Liver (tissue), 8 donors: ENCODE measurements at regions not wholly inside any gene's neighbourhood (a gene's known extent, or its start where the extent isn't known, plus 50 kb on each side); places are given as distances from the start of the nearest gene placed in this dataset.
A peak's percentile ranks its signal among the peaks of the same experiment; 100 is the strongest.

Experiments
- DNase-seq: peaks from one replicate; pipeline ENCODE4 v3.0.0-alpha.2; 2017; ENCODE audit warnings: low spot score
- H3K27ac ChIP-seq, 2 donors: one replicate each; pipeline ENCODE4 v1.7.0; 2013; ENCODE audit warnings: inconsistent platforms in 2 of 2, low read length in 2 of 2, control low read depth in 1 of 2, low read depth in 1 of 2, mild to moderate bottlenecking in 1 of 2
- H3K27me3 ChIP-seq, 4 donors: one replicate each; pipeline versions ENCODE4 v1.6.1 to v1.7.0; 2013; ENCODE audit warnings: low read length in 3 of 4, inconsistent platforms in 1 of 4, mild to moderate bottlenecking in 1 of 4, moderate library complexity in 1 of 4; ENCODE audit not compliant: control insufficient read depth in 4 of 4, insufficient read depth in 4 of 4
- H3K36me3 ChIP-seq, 4 donors: one replicate each; pipeline versions ENCODE4 v1.6.1 to v1.7.0; 2013; ENCODE audit warnings: low read length in 3 of 4, mild to moderate bottlenecking in 3 of 4, low read depth in 1 of 4, moderate library complexity in 1 of 4; ENCODE audit not compliant: control insufficient read depth in 4 of 4, insufficient read depth in 3 of 4
- H3K4me1 ChIP-seq, 4 donors: one replicate each; pipeline versions ENCODE4 v1.6.1 to v1.7.0; 2013; ENCODE audit warnings: low read length in 3 of 4, mild to moderate bottlenecking in 3 of 4, moderate library complexity in 1 of 4; ENCODE audit not compliant: control insufficient read depth in 4 of 4, insufficient read depth in 4 of 4
- H3K4me3 ChIP-seq, 3 donors: one replicate each; pipeline versions ENCODE4 v1.6.1 to v1.7.0; 2013; ENCODE audit warnings: low read length in 3 of 3, control low read depth in 1 of 3, low read depth in 1 of 3, mild to moderate bottlenecking in 1 of 3
- H3K9ac ChIP-seq, 2 donors: one replicate each; pipeline ENCODE4 v1.7.0; 2013; ENCODE audit warnings: low read length in 2 of 2, mild to moderate bottlenecking in 2 of 2, moderate library complexity in 2 of 2, control low read depth in 1 of 2, low read depth in 1 of 2
- H3K9me3 ChIP-seq, 4 donors: one replicate each; pipeline versions ENCODE4 v1.6.1 to v1.7.0; 2013; ENCODE audit warnings: low read length in 3 of 4; ENCODE audit not compliant: control insufficient read depth in 4 of 4
- FOXA2 ChIP-seq: IDR thresholded peaks from 2 replicates; pipeline ENCODE4 v1.6.1; 2016; ENCODE audit warnings: antibody characterized with exemption
- GABPA ChIP-seq, 2 donors: IDR thresholded peaks in 1 of 2; conservative IDR thresholded peaks in 1 of 2; 2 replicates each; pipeline ENCODE4 v1.6.1; 2016; ENCODE audit warnings: antibody characterized with exemption in 2 of 2, mild to moderate bottlenecking in 1 of 2, moderate library complexity in 1 of 2
- HNF4A ChIP-seq, 2 donors: conservative IDR thresholded peaks; 2 replicates each; pipeline ENCODE4 v1.6.1; 2016; ENCODE audit warnings: antibody characterized with exemption in 2 of 2, mild to moderate bottlenecking in 2 of 2
- HNF4G ChIP-seq: IDR thresholded peaks from 2 replicates; pipeline ENCODE4 v1.6.1; 2016; ENCODE audit warnings: antibody characterized with exemption
- JUND ChIP-seq, 2 donors: IDR thresholded peaks; 2 replicates each; pipeline ENCODE4 v1.6.1; 2016; ENCODE audit warnings: antibody characterized with exemption in 2 of 2
- MAX ChIP-seq: IDR thresholded peaks from 2 replicates; pipeline ENCODE4 v1.6.1; 2016; ENCODE audit warnings: antibody characterized with exemption
- RAD21 ChIP-seq, 2 donors: IDR thresholded peaks; 2 replicates each; pipeline ENCODE4 v1.6.1; 2016; ENCODE audit warnings: antibody characterized with exemption in 2 of 2, mild to moderate bottlenecking in 2 of 2
- RXRA ChIP-seq, 2 donors: IDR thresholded peaks; 2 replicates each; pipeline ENCODE4 v1.6.1; 2017 to 2018; ENCODE audit warnings: antibody characterized with exemption in 2 of 2, mild to moderate bottlenecking in 1 of 2
- SP1 ChIP-seq: IDR thresholded peaks from 2 replicates; pipeline ENCODE4 v1.6.1; 2018; ENCODE audit warnings: antibody characterized with exemption, mild to moderate bottlenecking
- TAF1 ChIP-seq: conservative IDR thresholded peaks from 2 replicates; pipeline ENCODE4 v1.6.1; 2016; ENCODE audit warnings: antibody characterized with exemption, mild to moderate bottlenecking
- YY1 ChIP-seq: IDR thresholded peaks from 2 replicates; pipeline ENCODE4 v1.6.1; 2016; ENCODE audit warnings: antibody characterized with exemption, mild to moderate bottlenecking
- ZBTB33 ChIP-seq: IDR thresholded peaks from 2 replicates; pipeline ENCODE4 v1.6.1; 2016; ENCODE audit warnings: antibody characterized with exemption
- WGBS: extraction: QIAGEN DNeasy Blood & Tissue Kit; methylation state at CpG from one replicate; pipeline ENCODE4 v1.1.7; 2013; 5-methylcytosine and 5-hydroxymethylcytosine counted together
- TF ChIP-seq, protein P1 (sequence below): fragments of 150-350 bp; IDR thresholded peaks from 2 replicates; pipeline ENCODE4 v1.5.1; 2017; ENCODE audit warnings: improper control_type of control experiment, low read depth, low read length; ENCODE audit not compliant: missing input control
- TF ChIP-seq, protein P2 (sequence below): IDR thresholded peaks from 2 replicates; pipeline ENCODE4 v1.6.1; 2016; ENCODE audit warnings: antibody characterized with exemption
- donor health status: healthy.
- donor health status: healthy.
- donor health status: healthy.
- donor health status: healthy.
- donor health status: healthy.

GRCh38 chrY:16124630-16125317 is 1600.4 kb downstream of the NLGN4Y start:
- 83% methylated on average over 3 of the region's 3 CpGs for WGBS
- H3K36me3 ChIP-seq = no peaks in the 10 kb centered on the region
- H3K4me1 ChIP-seq = no peaks in the 10 kb centered on the region
- no peaks in the 10 kb centered on the region for H3K27me3 ChIP-seq
- H3K27ac ChIP-seq = no peak overlapping the region
- H3K9me3 ChIP-seq = no peaks in the 10 kb centered on the region
- TF ChIP-seq FOXA2 (no peak), RAD21 (IDR thresholded peaks at IDR 0.05) (peak in 1 of 2 donors; percentile 22), GABPA (IDR thresholded peaks at IDR 0.05 in 1 of 2, conservative IDR thresholded peaks at IDR 0.05 in 1 of 2) (no peak), HNF4A (conservative IDR thresholded peaks at IDR 0.05) (peak in 1 of 2 donors; percentile 38), RXRA (IDR thresholded peaks at IDR 0.05) (peak in 1 of 2 donors; percentile 64), TAF1 (no peak)
- no peak overlapping the region for H3K4me3 ChIP-seq
- H3K9ac ChIP-seq = no peak overlapping the region
- DNase-seq = no peak

GRCh38 chrY:16136581-16137298 is 1612.4 kb downstream of the NLGN4Y start:
- 85% methylated on average over 7 of the region's 7 CpGs for WGBS

GRCh38 chrY:16157801-16158200 is 1633.5 kb downstream of the NLGN4Y start:
- no peak for DNase-seq
- Histone ChIP-seq H3K27ac (no peak overlapping the region), H3K9me3 (no peaks in the 10 kb centered on the region), H3K4me1 (no peaks in the 10 kb centered on the region), H3K4me3 (no peak overlapping the region), H3K36me3 (no peaks in the 10 kb centered on the region), H3K9ac (no peak overlapping the region), H3K27me3 (no peaks in the 10 kb centered on the region)
- WGBS = 91% methylated on average over 5 of the region's 5 CpGs
- TF ChIP-seq FOXA2 = no peak
- TF ChIP-seq, protein P1, sequence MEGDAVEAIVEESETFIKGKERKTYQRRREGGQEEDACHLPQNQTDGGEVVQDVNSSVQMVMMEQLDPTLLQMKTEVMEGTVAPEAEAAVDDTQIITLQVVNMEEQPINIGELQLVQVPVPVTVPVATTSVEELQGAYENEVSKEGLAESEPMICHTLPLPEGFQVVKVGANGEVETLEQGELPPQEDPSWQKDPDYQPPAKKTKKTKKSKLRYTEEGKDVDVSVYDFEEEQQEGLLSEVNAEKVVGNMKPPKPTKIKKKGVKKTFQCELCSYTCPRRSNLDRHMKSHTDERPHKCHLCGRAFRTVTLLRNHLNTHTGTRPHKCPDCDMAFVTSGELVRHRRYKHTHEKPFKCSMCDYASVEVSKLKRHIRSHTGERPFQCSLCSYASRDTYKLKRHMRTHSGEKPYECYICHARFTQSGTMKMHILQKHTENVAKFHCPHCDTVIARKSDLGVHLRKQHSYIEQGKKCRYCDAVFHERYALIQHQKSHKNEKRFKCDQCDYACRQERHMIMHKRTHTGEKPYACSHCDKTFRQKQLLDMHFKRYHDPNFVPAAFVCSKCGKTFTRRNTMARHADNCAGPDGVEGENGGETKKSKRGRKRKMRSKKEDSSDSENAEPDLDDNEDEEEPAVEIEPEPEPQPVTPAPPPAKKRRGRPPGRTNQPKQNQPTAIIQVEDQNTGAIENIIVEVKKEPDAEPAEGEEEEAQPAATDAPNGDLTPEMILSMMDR = no peak
- no peak for TF ChIP-seq HNF4G
- no peak for TF ChIP-seq RXRA (IDR thresholded peaks at IDR 0.05)
- no peak for TF ChIP-seq ZBTB33
- no peak for TF ChIP-seq MAX
- no peak for TF ChIP-seq SP1
- no peak for TF ChIP-seq GABPA (IDR thresholded peaks at IDR 0.05 in 1 of 2, conservative IDR thresholded peaks at IDR 0.05 in 1 of 2)
- TF ChIP-seq HNF4A (conservative IDR thresholded peaks at IDR 0.05) = no peak

More at GRCh38 chrY:16136581-16137298, 1612.4 kb downstream of the NLGN4Y start:
- Histone ChIP-seq H3K27me3 (no peaks in the 10 kb centered on the region), H3K9me3 (no peaks in the 10 kb centered on the region), H3K27ac (no peak overlapping the region), H3K9ac (no peak overlapping the region), H3K4me1 (no peaks in the 10 kb centered on the region), H3K4me3 (no peak overlapping the region), H3K36me3 (no peaks in the 10 kb centered on the region)
- no peak for DNase-seq
- TF ChIP-seq MAX (no peak), FOXA2 (no peak), YY1 (no peak), HNF4G (no peak), ZBTB33 (no peak), JUND (IDR thresholded peaks at IDR 0.05) (no peak), GABPA (IDR thresholded peaks at IDR 0.05 in 1 of 2, conservative IDR thresholded peaks at IDR 0.05 in 1 of 2) (no peak), RAD21 (IDR thresholded peaks at IDR 0.05) (no peak)
- TF ChIP-seq, protein P2, sequence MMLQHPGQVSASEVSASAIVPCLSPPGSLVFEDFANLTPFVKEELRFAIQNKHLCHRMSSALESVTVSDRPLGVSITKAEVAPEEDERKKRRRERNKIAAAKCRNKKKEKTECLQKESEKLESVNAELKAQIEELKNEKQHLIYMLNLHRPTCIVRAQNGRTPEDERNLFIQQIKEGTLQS = no peak
